B cell (primary cell): ENCODE measurements at regions not wholly inside any gene's neighbourhood (a gene's known extent, or its start where the extent isn't known, plus 50 kb on each side); places are given as distances from the start of the nearest gene placed in this dataset.

Source experiments
- ATAC-seq: fragments of 200-7000 bp; cut with Tn5 transposase; one replicate; pipeline ENCODE4 v1.10.0; 2021; ENCODE audit warnings: low read depth, mild to moderate bottlenecking, moderate number of reproducible peaks, moderate library complexity
- CTCF ChIA-PET: fragments of 350-600 bp; sonication (Branson Sonifier 250); formaldehyde crosslinking; loops from one replicate; lab custom pipeline; 2021; ENCODE audit warnings: antibody characterized with exemption, inconsistent platforms; lab: Charles Lee
- POLR2A ChIA-PET: fragments of 350-600 bp; sonication (Branson Sonifier 250); formaldehyde crosslinking; loops from one replicate; lab custom pipeline; 2021; ENCODE audit warnings: antibody characterized with exemption; lab: Charles Lee
- DNase-seq: peaks from one replicate; pipeline ENCODE4 v3.0.0; 2013
- H2AFZ ChIP-seq: 2 replicates; pipeline ENCODE4 v1.6.1; 2012; ENCODE audit warnings: mild to moderate bottlenecking, low read depth, low read length; ENCODE audit not compliant: insufficient read depth, poor library complexity, severe bottlenecking
- H3K27ac ChIP-seq, 2 donors: 1 replicate in 1 of 2; 2 replicates in 1 of 2; pipeline ENCODE4 v1.5.1; 2012 to 2013; ENCODE audit warnings: low read length in 2 of 2, mild to moderate bottlenecking in 2 of 2, moderate library complexity in 1 of 2
- H3K27me3 ChIP-seq, 4 experiments: fragments of 200-600 bp in 1 of 4; sonication (generic) in 1 of 4; replicated peaks in 1 of 4; 1 replicate in 2 of 4; 2 replicates in 2 of 4; pipeline versions ENCODE4 v1.6.1 to v1.7.0; 2013 to 2016; ENCODE audit warnings: low read length in 3 of 4, mild to moderate bottlenecking in 2 of 4, mixed read lengths in 1 of 4, moderate library complexity in 1 of 4; ENCODE audit not compliant: insufficient read depth in 4 of 4, control insufficient read depth in 3 of 4; ENCODE audit errors: control extremely low read depth in 1 of 4
- H3K36me3 ChIP-seq, 2 experiments: replicated peaks in 1 of 2; 1 replicate in 1 of 2; 2 replicates in 1 of 2; pipeline versions ENCODE4 v1.6.1 to v1.7.1; 2013; ENCODE audit warnings: low read length in 1 of 2; ENCODE audit not compliant: insufficient read depth in 2 of 2, control insufficient read depth in 1 of 2; ENCODE audit errors: control extremely low read depth in 1 of 2, extremely low read depth in 1 of 2
- H3K4me1 ChIP-seq, 2 donors: fragments of 200-600 bp in 1 of 2; sonication (generic) in 1 of 2; 1 replicate in 1 of 2; 2 replicates in 1 of 2; pipeline versions ENCODE4 v1.5.1 to v1.6.1; 2013 to 2017; ENCODE audit warnings: low read length in 2 of 2; ENCODE audit not compliant: control insufficient read depth in 2 of 2, insufficient read depth in 2 of 2
- H3K4me2 ChIP-seq: replicated peaks from 2 replicates; pipeline ENCODE3; 2012; ENCODE audit warnings: mild to moderate bottlenecking, low read depth, low read length; ENCODE audit not compliant: poor library complexity, severe bottlenecking
- H3K4me3 ChIP-seq, 5 experiments: fragments of 200-600 bp in 1 of 5; sonication (generic) in 1 of 5; 1 replicate in 3 of 5; 2 replicates in 2 of 5; pipeline versions ENCODE4 v1.5.1 to v1.7.0; 2011 to 2016; ENCODE audit warnings: low read length in 4 of 5, mild to moderate bottlenecking in 4 of 5, low read depth in 2 of 5, control low read depth in 1 of 5, moderate library complexity in 1 of 5; ENCODE audit not compliant: insufficient read depth in 1 of 5; ENCODE audit errors: control extremely low read depth in 1 of 5, extremely low read depth in 1 of 5
- H3K79me2 ChIP-seq: fragments of 200-600 bp; sonication (generic); one replicate; pipeline ENCODE4 v1.6.0; 2016; ENCODE audit warnings: low read length; ENCODE audit not compliant: control insufficient read depth, insufficient read depth
- H3K9ac ChIP-seq: fragments of 200-600 bp; sonication (generic); 2 replicates; pipeline ENCODE4 v1.6.1; 2017; ENCODE audit warnings: mild to moderate bottlenecking, low read length, moderate library complexity
- H3K9me3 ChIP-seq, 3 donors: one replicate each; pipeline versions ENCODE4 v1.6.1 to v1.7.1; 2013; ENCODE audit warnings: low read length in 2 of 3; ENCODE audit not compliant: control insufficient read depth in 2 of 3, insufficient read depth in 1 of 3; ENCODE audit errors: control extremely low read depth in 1 of 3
- H4K20me1 ChIP-seq: 2 replicates; pipeline ENCODE4 v1.6.0; 2012; ENCODE audit warnings: mild to moderate bottlenecking, low read length; ENCODE audit not compliant: insufficient read depth, control insufficient read depth, poor library complexity, severe bottlenecking
- H3K27ac Mint-ChIP-seq: one replicate; pipeline ENCODE4 v1.8.0; 2021; ENCODE audit warnings: mixed read lengths
- H3K27me3 Mint-ChIP-seq: one replicate; pipeline ENCODE4 v1.8.0; 2021; ENCODE audit warnings: mixed read lengths
- H3K4me1 Mint-ChIP-seq: one replicate; pipeline ENCODE4 v1.8.0; 2021; ENCODE audit warnings: mixed read lengths
- H3K4me3 Mint-ChIP-seq: one replicate; pipeline ENCODE4 v1.8.0; 2021; ENCODE audit warnings: mixed read lengths
- H3K9me3 Mint-ChIP-seq: one replicate; pipeline ENCODE4 v1.8.0; 2022; ENCODE audit warnings: mixed read lengths; ENCODE audit not compliant: insufficient read depth
- CTCF ChIP-seq: fragments of 200-600 bp; IDR thresholded peaks from one replicate; pipeline ENCODE4 v1.8.0; 2022; ENCODE audit warnings: antibody characterized with exemption, mild to moderate bottlenecking
- EZH2 ChIP-seq: IDR thresholded peaks from 2 replicates; pipeline ENCODE4 v1.6.1; 2012; ENCODE audit warnings: borderline replicate concordance, low read depth, mild to moderate bottlenecking, moderate library complexity, low read length; ENCODE audit not compliant: insufficient read depth, poor library complexity, severe bottlenecking
- whole genome bisulfite sequencing: methylation state at CpG from one replicate; pipeline ENCODE4 v1.1.5; 2013; ENCODE audit warnings: missing lambda C conversion rate; ENCODE audit not compliant: insufficient coverage; 5-methylcytosine and 5-hydroxymethylcytosine counted together
- intact Hi-C: fragments of 100-400 bp; cut with micrococcal nuclease; formaldehyde crosslinking; loops from one replicate; pipeline ENCODE4 v1.10.0; 2022

- no peak for DNase-seq
- H3K9me3 ChIP-seq = no peaks in the 10 kb centered on the region
- peak overlapping the region; percentile 17 for H3K4me2 ChIP-seq
- no peak overlapping the region for H2AFZ ChIP-seq
- Mint-ChIP-seq H3K9me3 (no peaks in the 10 kb centered on the region), H3K27me3 (no peaks in the 10 kb centered on the region), H3K4me1 (peaks cover 22% of the 10 kb centered on the region), H3K4me3 (no peak overlapping the region), H3K27ac (no peak overlapping the region)
- no peak overlapping the region for H3K27ac ChIP-seq
- CTCF ChIA-PET = interaction anchor here (0.8 kb wide), 1 partner anchor 30 kb away, joined by 5 read pairs; no protein-coding TSS in a partner anchor
- no peak for TF ChIP-seq EZH2
- TF ChIP-seq CTCF = no peak
- H3K27me3 ChIP-seq = no peaks in the 10 kb centered on the region
- POLR2A ChIA-PET = no interaction called here
- H3K4me3 ChIP-seq = no peak overlapping the region
- no peaks in the 10 kb centered on the region for H3K36me3 ChIP-seq
- no peaks in the 10 kb centered on the region for H4K20me1 ChIP-seq
- peaks cover 6 to 12% of the 10 kb centered on the region in 2 donors for H3K4me1 ChIP-seq
- no peak for ATAC-seq
- no CpG with 5 or more reads among the region's 2 CpGs for WGBS
- H3K9ac ChIP-seq = no peak overlapping the region
- no peaks in the 10 kb centered on the region for H3K79me2 ChIP-seq
- intact Hi-C loops = no loop called here
These were observed 640.5 kb upstream of the GRM7 start for GRCh38 chr3:6220447-6220846.

GRCh38 chr3:6222069-6222468 lies 638.8 kb upstream of the GRM7 start:
- WGBS = no CpG with 5 or more reads among the region's 1 CpG

More at GRCh38 chr3:6222069-6222468, 638.8 kb upstream of the GRM7 start:
- no peak overlapping the region for H3K4me3 ChIP-seq
- intact Hi-C loops = no loop called here
- H3K9ac ChIP-seq = no peak overlapping the region
- Mint-ChIP-seq H3K4me3 (no peak overlapping the region), H3K27ac (no peak overlapping the region), H3K9me3 (no peaks in the 10 kb centered on the region), H3K27me3 (no peaks in the 10 kb centered on the region), H3K4me1 (peaks cover 22% of the 10 kb centered on the region)
- peaks cover 6 to 12% of the 10 kb centered on the region in 2 donors for H3K4me1 ChIP-seq
- TF ChIP-seq EZH2 (no peak), CTCF (no peak)
- ATAC-seq (no peak), DNase-seq (no peak)
- no peaks in the 10 kb centered on the region for H3K79me2 ChIP-seq
- POLR2A ChIA-PET = no interaction called here
- CTCF ChIA-PET = no interaction called here
- H4K20me1 ChIP-seq = no peaks in the 10 kb centered on the region
- H3K9me3 ChIP-seq = no peaks in the 10 kb centered on the region
- no peaks in the 10 kb centered on the region for H3K36me3 ChIP-seq
- H3K27ac ChIP-seq = no peak overlapping the region
- no peak overlapping the region for H3K4me2 ChIP-seq
- no peaks in the 10 kb centered on the region for H3K27me3 ChIP-seq
- no peak overlapping the region for H2AFZ ChIP-seq
